HCT116 (cell line): ENCODE measurements at regions not wholly inside any gene's neighbourhood (a gene's known extent, or its start where the extent isn't known, plus 50 kb on each side); places are given as distances from the start of the nearest gene placed in this dataset.

Experiments
- ATAC-seq: fragments of 200-7000 bp; cut with Tn5 transposase; 2 replicates; pipeline ENCODE4 v1.9.1; 2020; ENCODE audit warnings: mild to moderate bottlenecking, moderate library complexity
- BruUV-seq: library from RNA; stranded (reverse); fragments of 400-500 nt; replicated peaks from 2 replicates; lab custom pipeline; 2021; lab: Mats Ljungman, UMichigan
- CTCF ChIA-PET: fragments of 300-600 bp; sonication (Branson Sonifier 250); formaldehyde crosslinking; loops from one replicate; lab custom pipeline; 2021; ENCODE audit warnings: antibody characterized with exemption; lab: Charles Lee
- POLR2A ChIA-PET: fragments of 300-600, 350-600 bp; sonication (Branson Sonifier 250); formaldehyde crosslinking; loops from one replicate; lab custom pipeline; 2021; ENCODE audit warnings: antibody characterized with exemption; lab: Charles Lee
- RAD21 ChIA-PET, 2 experiments: fragments of 300-600 bp; sonication (Branson Sonifier 250); formaldehyde crosslinking; loops; one replicate each; lab custom pipeline; 2023; ENCODE audit warnings: low total read pairs in 2 of 2; ENCODE audit not compliant: uncharacterized antibody in 2 of 2, unreplicated experiment in 2 of 2, low non-redundant PET in 1 of 2; lab: Charles Lee
- DNase-seq: peaks from one replicate; pipeline ENCODE4 v3.0.0-alpha.2; 2010; ENCODE audit warnings: low read depth, low spot score
- H2AFZ ChIP-seq: fragments of 200-600 bp; shearing (Covaris generic), sonication (generic); 2 replicates; pipeline ENCODE4 v1.6.1; 2017; ENCODE audit warnings: low read depth, mixed run types, mixed read lengths, antibody characterized with exemption, low read length; ENCODE audit not compliant: poor library complexity, severe bottlenecking
- H3K27ac ChIP-seq: 2 replicates; pipeline ENCODE4 v1.5.1; 2012; ENCODE audit warnings: low read depth, low read length
- H3K27me3 ChIP-seq: fragments of 200-600 bp; sonication (generic); 2 replicates; pipeline ENCODE4 v1.6.1; 2016; ENCODE audit warnings: mixed run types, low read length, mixed read lengths; ENCODE audit not compliant: insufficient read depth
- H3K36me3 ChIP-seq, 2 experiments: fragments of 200-500 bp in 1 of 2; fragments of 200-600 bp in 1 of 2; sonication (Bioruptor generic) in 1 of 2; sonication (generic) in 1 of 2; 2 replicates each; pipeline versions ENCODE4 v1.5.1 to v1.6.1; 2014 to 2016; ENCODE audit warnings: low read length in 2 of 2, inconsistent platforms in 1 of 2, mixed read lengths in 1 of 2, mixed run types in 1 of 2; ENCODE audit not compliant: insufficient read depth in 2 of 2, control insufficient read depth in 1 of 2
- H3K4me1 ChIP-seq, 2 experiments: fragments of 200-600 bp in 1 of 2; sonication (generic) in 1 of 2; 2 replicates each; pipeline versions ENCODE4 v1.5.1 to v1.6.1; 2012 to 2017; ENCODE audit warnings: low read length in 2 of 2, inconsistent platforms in 1 of 2, mild to moderate bottlenecking in 1 of 2, mixed read lengths in 1 of 2, mixed run types in 1 of 2, moderate library complexity in 1 of 2; ENCODE audit not compliant: insufficient read depth in 2 of 2, control insufficient read depth in 1 of 2
- H3K4me2 ChIP-seq: fragments of 200-600 bp; sonication (generic); 2 replicates; pipeline ENCODE4 v1.6.1; 2017; ENCODE audit warnings: mixed run types, low read length, mixed read lengths
- H3K4me3 ChIP-seq, 2 experiments: fragments of 200-600 bp in 1 of 2; sonication (generic) in 1 of 2; replicated peaks in 1 of 2; 2 replicates each; pipeline ENCODE4 v1.5.1; 2011 to 2016; ENCODE audit warnings: low read length in 2 of 2, control low read depth in 1 of 2, low read depth in 1 of 2, mild to moderate bottlenecking in 1 of 2, mixed read lengths in 1 of 2, mixed run types in 1 of 2
- H3K79me2 ChIP-seq: fragments of 200-600 bp; sonication (generic); 2 replicates; pipeline ENCODE4 v1.6.1; 2017; ENCODE audit warnings: mild to moderate bottlenecking, mixed run types, low read length, moderate library complexity, mixed read lengths; ENCODE audit not compliant: insufficient read depth
- H3K9ac ChIP-seq: fragments of 200-600 bp; sonication (generic); 2 replicates; pipeline ENCODE4 v1.6.1; 2016; ENCODE audit warnings: low read length, mixed read lengths
- H3K9me2 ChIP-seq: fragments of 200-600 bp; sonication (generic), shearing (Covaris generic); 2 replicates; pipeline ENCODE4 v1.6.1; 2017; ENCODE audit warnings: mixed run types, mild to moderate bottlenecking, moderate library complexity; ENCODE audit not compliant: insufficient read depth
- H3K9me3 ChIP-seq, 2 experiments: fragments of 200-500 bp in 1 of 2; fragments of 200-600 bp in 1 of 2; sonication (Bioruptor generic) in 1 of 2; sonication (generic) in 1 of 2; 2 replicates each; pipeline ENCODE4 v1.6.1; 2014 to 2017; ENCODE audit warnings: low read length in 2 of 2, mixed read lengths in 2 of 2, inconsistent platforms in 1 of 2, low read depth in 1 of 2, mild to moderate bottlenecking in 1 of 2, mixed run types in 1 of 2, moderate library complexity in 1 of 2; ENCODE audit not compliant: control insufficient read depth in 1 of 2, insufficient read depth in 1 of 2
- H4K20me1 ChIP-seq: fragments of 200-600 bp; sonication (generic), shearing (Covaris generic); 2 replicates; pipeline ENCODE4 v1.6.1; 2017; ENCODE audit warnings: mixed run types, mild to moderate bottlenecking, moderate library complexity; ENCODE audit not compliant: insufficient read depth
- EGR1 ChIP-seq: IDR thresholded peaks from 2 replicates; pipeline ENCODE4 v1.6.1; 2012; ENCODE audit warnings: low read depth
- JUND ChIP-seq: IDR thresholded peaks from 2 replicates; pipeline ENCODE4 v1.6.1; 2012
- SIN3A ChIP-seq: IDR thresholded peaks from 2 replicates; pipeline ENCODE4 v1.6.1; 2012; ENCODE audit warnings: low read depth
- YY1 ChIP-seq: IDR thresholded peaks from 2 replicates; pipeline ENCODE4 v1.6.1; 2011; ENCODE audit warnings: low read length, low read depth, moderate library complexity, mild to moderate bottlenecking; ENCODE audit not compliant: insufficient replicate concordance; ENCODE audit errors: extremely low read depth
- ZFX ChIP-seq: fragments of 450-650 bp; IDR thresholded peaks from 2 replicates; pipeline ENCODE4 v1.6.1; 2017
- ZNF274 ChIP-seq: fragments of 200-500 bp; sonication (Bioruptor generic); IDR thresholded peaks from 2 replicates; pipeline ENCODE4 v1.6.1; 2014; ENCODE audit warnings: mild to moderate bottlenecking, low read depth, low read length, inconsistent platforms
- intact Hi-C: fragments of 100-400 bp; cut with micrococcal nuclease; formaldehyde crosslinking; loops from 2 replicates; pipeline ENCODE4 v1.10.0; 2022

DNA sequence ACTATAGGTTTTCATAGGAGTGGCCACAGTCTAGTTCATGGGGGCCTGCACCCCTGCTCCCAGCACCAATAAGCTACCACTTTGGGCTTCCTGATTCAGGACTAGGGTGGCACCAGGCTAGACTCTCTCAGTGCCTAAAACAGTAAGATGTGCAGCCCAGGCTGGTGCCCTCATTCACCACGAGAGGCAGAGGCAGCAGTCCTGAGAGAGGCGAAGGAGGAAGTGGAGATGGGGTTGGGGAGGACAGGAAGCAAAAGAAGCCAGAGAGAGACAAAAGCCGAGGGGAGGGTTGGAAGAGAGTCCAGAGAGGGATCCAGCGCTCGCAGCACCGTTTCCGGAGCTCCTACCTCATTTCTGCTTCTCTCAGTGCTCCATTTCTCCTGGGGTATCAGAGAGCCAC, 180.9 kb downstream of the MED10 start:
- ATAC-seq (no peak), DNase-seq (no peak)
- peaks cover 20% of the 10 kb centered on the region for H3K27me3 ChIP-seq
- H3K9me2 ChIP-seq: no peaks in the 10 kb centered on the region
- H3K79me2 ChIP-seq: no peaks in the 10 kb centered on the region
- H4K20me1 ChIP-seq: no peaks in the 10 kb centered on the region
- no peaks in the 10 kb centered on the region for H3K9me3 ChIP-seq
- H3K4me3 ChIP-seq: no peak overlapping the region
- intact Hi-C loops: no loop called here
- ChIA-PET CTCF (no interaction called here), POLR2A (no interaction called here), RAD21 (no interaction called here)
- H3K4me2 ChIP-seq: no peak overlapping the region
- no peaks in the 10 kb centered on the region for H3K4me1 ChIP-seq
- H3K27ac ChIP-seq: no peak overlapping the region
- no peak for TF ChIP-seq EGR1
- TF ChIP-seq JUND: no peak
- no peak for TF ChIP-seq SIN3A
- no peak for TF ChIP-seq ZFX
- H3K9ac ChIP-seq: no peak overlapping the region
- no peaks in the 10 kb centered on the region for H3K36me3 ChIP-seq
- BruUV-seq: no TSS peak
- no peak overlapping the region for H2AFZ ChIP-seq

- H3K4me3 ChIP-seq: no peak overlapping the region
- no TSS peak for BruUV-seq
- TF ChIP-seq ZFX (no peak), ZNF274 (no peak), YY1 (no peak), JUND (no peak)
- no peak for DNase-seq
- H3K27me3 ChIP-seq: peaks cover 20% of the 10 kb centered on the region
- intact Hi-C loops: no loop called here
- no peaks in the 10 kb centered on the region for H3K9me3 ChIP-seq
- ChIA-PET RAD21 (no interaction called here), POLR2A (no interaction called here), CTCF (no interaction called here)
- H3K4me2 ChIP-seq: no peak overlapping the region
- no peak overlapping the region for H2AFZ ChIP-seq
- H3K9ac ChIP-seq: no peak overlapping the region
- H4K20me1 ChIP-seq: no peaks in the 10 kb centered on the region
- H3K9me2 ChIP-seq: no peaks in the 10 kb centered on the region
- H3K36me3 ChIP-seq: no peaks in the 10 kb centered on the region
- ATAC-seq: no peak
- H3K27ac ChIP-seq: no peak overlapping the region
- H3K4me1 ChIP-seq: no peaks in the 10 kb centered on the region
- no peaks in the 10 kb centered on the region for H3K79me2 ChIP-seq
Observed at GRCh38 chr5:6195711-6196358, 182.5 kb downstream of the MED10 start.
